ENCODE measurements at regions not wholly inside any gene's neighbourhood (a gene's known extent, or its start where the extent isn't known, plus 50 kb on each side); places are given as distances from the start of the nearest gene placed in this dataset.

DNA sequence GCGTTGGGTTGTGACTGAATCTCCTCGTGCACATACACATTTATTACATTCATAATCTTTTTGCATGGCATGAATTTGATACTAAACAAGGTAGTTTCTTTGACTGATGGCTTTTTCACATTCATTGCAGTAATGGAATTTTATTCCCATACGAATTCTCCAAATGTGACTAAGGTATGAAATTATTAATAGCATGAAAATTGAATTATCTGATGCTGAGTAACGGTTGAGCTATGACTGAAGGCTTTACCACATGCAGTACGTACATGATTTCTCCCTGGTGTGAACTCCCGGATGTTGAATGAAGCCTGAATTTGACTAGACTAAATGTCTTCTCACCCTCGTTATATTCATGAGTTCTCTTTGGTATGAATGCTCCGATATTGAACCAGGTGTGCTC, 104.4 kb upstream of the C1GALT1 start:
- DNase-seq = no peak

DNA sequence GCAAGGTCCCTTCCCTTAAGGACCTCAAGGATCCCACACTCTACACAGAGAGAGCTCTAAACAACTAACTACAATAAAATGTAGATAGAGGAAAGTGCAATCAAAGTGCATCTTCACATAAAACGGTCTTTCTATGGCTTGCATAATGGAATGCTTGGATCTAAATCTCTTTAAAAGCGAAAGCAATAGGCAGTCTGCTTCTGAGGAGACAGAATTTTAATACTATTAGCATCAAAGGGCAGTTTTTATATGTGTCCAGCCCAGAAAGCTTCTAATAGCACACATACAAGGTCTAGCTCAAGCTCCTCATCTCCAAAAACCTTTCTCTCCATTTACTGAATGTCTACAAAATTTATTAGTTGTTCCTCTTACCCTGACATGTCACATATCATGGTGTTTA, 101.5 kb upstream of the C1GALT1 start:
- DNase-seq = no peak

DNA sequence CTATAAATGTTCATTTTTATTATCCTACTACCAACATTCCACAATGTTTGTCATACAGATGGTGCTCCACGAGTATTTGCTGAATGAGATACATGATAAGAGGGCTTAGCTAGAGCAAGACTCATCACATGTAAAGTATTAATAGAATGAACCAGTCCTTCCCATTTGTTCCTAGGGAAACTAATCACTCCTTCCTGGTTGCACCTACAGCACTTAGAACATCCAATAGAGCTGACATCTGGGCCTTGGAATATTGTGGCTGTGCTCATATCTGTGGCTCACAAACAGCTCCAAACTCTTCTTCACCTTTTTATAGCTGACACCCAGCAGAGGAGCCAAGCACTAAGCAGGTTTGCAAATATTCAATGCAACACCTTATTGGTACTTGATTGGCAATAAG, 91.9 kb upstream of the C1GALT1 start:
- no peak for DNase-seq

DNA sequence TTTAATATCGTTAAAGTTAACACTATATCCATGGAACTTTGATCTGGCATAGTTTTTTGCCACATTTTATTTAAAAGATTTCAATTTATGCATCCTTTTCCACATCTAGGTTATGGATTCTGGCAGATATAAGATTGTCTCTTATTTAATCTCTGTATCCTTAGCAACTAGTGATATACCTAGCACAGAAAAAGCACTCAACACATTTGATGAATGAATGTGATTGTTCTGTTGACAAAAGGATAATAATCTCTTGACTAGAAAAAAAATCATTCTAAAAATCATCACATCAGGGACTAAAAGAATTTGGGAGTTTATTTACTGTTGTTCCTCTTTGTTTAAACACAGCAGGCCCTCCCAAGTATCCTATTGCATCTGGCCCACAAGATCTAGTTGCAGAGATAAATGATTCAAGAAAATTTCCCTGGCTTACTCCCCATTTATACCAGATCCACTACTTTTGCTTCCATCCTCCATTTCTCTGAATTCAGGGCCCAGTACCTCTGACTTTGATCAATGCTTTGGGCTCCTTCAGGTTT, 84.0 kb upstream of the C1GALT1 start:
- DNase-seq = no peak

DNA sequence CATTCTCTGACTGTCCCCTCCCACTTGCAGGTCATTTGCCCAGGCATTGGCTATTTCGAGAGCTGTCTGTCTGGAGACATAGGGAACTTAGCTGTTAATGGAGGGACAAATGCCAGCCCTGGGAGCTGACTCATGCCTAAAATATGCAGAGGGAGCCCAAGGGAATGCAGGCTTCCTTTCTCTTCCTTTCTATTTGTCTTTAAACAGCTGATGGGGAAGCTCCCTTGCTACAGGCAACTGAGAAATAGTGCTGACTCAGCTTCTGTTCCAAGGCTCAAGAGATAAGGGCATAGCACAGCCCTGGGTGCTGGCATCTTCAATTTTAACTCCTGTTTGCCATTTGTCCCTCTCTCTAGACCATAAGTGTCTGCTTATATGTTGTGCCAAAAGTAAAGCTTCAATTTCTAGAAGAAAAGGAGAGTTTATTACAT, 82.7 kb upstream of the C1GALT1 start:
- no peak for DNase-seq

DNA sequence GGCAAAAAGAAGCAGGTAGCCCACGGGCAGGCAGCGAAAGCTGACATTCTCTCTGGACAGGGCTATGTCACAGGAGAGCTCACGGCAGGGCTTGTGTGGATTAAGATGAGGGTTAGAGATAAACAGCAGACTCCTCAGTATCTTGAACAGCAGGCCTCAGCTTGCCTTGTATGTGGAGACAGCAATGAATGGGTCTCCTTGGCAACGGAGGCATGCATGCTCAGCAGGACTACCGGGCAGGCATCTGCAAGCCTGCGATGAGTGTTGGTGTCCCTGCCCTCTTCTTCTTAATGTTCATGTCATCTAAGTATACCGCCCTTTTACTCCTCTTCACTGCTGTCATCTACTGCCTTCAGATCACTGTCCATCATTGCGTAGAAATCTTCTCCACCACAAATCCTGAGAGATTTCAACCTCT, 81.9 kb upstream of the C1GALT1 start:
- no peak for DNase-seq

DNA sequence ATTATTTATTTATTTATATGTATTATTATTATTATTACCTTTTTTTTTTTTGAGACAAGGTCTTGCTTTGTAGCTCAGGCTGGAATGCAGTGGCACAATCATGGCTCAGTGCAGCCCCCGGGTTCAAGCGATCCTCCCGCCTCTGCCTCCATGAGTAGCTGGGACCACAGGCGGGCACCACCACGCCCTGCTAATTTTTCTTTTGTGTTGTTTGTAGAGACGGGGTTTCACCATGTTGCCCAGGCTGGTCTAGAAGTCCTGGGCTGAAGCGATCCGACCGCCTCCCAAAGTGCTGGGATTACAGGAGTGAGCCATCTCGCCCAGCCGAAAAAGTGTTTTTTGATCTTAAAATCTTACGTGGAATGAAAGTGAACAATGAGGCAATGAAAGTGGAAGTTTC, 79.4 kb upstream of the C1GALT1 start:
- no peak for DNase-seq

DNA sequence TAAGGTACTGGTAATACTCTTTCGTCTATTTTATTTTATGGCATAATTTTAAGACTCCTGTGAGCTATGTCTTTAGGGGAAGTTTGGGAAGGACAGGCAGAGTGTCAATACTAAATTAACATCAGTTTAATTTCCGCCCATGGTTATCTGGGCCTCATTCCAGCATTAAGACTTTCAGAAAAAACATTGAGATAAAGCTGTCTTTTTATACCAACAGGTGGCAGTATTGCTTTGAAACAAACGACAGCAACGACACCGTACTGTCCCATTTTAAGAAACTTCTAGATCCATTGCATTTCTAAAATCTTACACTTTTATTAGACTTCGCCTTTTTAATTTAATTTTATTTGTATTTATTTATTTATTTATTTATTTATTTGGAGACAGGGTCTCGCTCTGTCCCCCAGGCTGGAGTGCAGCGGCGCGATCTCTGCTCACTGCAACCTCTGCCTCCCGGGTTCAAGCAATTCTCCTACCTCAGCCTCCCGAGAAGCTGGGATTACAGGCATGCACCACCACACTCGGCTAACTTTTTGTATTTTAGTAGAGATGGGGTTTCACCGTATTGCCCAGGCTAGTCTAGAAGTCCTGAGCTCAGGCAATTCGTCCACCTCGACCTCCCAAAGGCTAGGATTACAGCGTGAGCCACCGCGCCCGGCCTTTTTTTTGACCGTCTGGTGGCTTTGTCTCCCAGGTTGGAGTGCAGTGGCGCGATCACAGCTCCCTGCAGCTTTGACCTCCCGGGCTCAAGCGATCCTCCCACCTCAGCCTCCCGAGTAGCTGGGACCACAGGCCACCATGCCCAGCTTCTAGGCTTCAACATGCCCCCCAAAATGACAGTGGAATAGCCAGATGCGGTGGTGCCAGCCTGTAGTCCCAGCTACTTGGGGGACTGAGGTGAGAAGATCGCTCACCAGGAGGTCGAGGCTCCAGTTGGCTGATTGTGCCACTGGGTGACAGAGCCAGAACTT, 78.7 kb upstream of the C1GALT1 start:
- peak; percentile 72 for DNase-seq

DNA sequence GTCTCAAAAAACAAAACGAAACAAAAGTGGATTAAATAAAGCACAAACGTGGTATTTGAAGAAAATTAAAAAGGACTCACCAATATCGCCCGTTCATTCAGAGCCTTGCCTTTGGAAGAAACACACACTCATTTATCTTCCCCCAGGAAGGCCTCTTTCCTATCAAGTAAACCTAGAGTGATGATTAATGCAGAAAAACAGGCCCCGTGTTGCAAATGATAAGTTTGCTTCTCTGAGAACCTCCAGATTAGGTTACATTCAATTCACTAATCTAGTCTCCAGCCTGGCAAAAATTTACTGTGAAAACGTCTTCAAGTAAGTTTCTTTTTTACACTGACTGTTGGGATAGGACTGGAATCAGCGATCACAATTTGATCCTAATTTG, 78.0 kb upstream of the C1GALT1 start:
- DNase-seq = no peak

DNA sequence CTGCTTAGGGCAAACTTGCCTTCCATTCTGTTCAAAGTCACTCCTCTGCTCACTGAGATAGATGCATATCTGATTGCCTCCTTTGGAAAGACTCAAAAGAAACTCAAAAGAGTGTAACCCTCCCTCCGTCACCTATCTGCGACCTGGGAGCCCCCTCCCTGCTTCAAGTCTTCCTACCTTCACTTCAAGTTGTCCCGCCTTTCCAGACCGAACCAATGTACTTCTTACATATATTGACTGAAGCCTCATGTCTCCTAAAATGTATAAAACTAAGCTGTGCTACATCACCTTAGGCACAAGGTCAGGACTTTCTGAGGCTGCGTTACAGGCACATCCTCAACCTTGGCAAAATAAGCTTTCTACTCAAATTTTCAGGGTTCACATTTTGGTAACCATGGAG, 77.4 kb upstream of the C1GALT1 start:
- DNase-seq = no peak

DNA sequence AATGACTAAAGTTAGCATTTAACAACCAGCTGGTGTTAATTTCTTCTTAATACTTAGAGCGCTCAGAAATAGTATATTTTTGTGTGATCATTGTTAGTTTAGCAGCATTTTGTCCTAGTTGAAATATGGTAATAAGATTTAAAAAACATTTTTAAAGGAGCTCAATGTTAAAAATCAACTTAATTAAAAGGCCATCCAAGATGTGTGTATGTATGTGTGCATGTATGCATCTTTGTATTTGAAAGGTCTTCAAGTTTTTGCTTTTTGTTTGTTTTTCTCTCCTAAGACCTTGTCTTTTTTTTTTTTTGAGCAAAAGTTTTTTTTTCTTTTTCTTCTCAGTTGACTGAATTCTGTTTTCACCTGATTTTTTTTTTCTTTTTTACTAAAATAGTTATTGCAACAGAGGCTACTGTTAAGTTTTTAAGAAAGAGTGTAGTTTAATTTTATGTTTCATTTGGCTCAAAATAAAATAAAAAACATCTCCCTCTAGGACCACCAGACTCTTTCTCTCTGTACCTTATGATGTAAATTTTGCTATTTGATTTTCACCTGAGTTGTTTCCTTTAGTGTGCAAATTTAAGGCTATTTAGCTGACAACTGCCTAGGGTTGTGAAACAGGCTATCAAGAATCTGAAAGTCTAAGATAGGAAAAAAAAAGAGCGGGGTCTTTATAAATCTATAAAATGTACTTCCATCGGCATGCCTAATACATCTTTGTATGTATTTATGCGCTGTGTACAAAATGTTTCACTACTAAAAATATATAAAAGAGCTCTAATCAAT, 76.4 kb upstream of the C1GALT1 start:
- DNase-seq = no peak

DNA sequence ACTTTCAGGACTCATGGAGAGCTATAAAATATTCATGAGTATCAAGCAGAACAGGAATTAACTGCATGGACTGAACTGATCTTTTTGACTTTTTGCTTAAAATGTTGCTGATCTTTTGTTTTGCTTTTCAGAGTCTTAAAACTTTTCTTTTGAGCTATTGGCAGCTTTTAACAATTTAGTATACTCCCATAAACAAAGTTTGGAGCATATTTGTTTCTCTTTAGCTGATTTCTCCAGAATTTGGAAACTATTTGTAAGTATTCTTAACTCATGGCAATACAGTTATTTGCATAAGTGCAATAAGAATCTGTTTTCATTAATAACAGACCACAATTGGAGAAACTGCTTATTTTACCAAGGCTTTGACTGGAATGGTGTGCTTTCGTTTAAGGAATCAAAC, 73.4 kb upstream of the C1GALT1 start:
- DNase-seq = no peak

DNA sequence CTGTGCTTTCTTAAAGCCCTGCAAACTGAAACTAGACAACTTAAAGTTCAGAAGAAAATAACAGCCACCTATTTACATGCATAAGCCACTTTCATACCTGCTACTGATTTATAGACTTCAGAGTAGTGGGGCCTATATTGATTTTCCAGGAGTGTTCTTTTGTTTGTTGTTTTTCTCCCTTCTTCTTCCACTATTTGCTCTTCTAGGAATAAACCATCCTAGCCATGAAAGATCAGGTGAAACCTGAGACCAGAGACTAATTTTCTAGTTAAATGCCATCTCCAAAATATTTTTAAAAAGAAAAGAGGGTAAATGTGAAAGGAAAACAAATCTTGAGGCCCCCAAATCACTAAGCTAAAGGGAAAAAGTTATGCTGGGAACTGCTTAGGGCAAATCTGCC, 72.4 kb upstream of the C1GALT1 start:
- no peak for DNase-seq

DNA sequence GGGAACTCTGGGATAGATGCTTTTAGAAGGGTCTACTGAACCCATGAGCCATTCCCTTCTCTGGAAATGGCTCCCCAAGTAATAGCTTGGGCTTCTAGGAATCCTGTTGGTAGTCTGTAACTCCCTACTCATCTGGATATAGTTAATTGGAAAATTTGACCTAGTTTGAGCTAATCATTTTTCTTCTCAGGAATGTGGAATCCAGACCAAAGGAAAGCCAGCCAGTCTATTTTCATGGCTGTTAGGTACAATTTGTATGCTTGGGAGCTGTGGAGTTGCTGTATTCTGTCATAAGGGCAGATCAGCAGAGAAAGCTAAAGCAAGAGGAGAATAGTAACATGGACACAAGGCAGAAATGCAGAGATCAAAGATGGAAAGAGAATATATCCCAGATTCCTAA, 71.6 kb upstream of the C1GALT1 start:
- no peak for DNase-seq

DNA sequence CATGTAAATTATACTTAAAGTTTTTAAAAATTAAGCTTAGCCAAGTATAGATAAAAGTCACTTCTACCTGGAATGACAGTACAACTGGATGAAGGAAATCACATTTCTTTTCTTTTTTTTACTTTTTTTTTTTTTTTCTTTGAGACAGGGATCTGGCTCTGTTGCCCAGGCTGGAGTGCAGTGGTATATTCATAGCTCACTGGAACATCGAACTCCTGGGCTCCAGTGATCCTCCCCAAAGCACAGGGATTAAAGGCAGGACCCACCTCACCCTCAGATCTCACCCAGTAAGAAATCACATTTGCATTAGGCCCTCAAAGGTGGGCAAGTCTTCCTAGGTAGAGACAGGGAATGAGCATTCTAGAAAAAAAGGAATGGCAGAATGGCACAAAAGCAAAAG, 69.5 kb upstream of the C1GALT1 start:
- DNase-seq = no peak

DNA sequence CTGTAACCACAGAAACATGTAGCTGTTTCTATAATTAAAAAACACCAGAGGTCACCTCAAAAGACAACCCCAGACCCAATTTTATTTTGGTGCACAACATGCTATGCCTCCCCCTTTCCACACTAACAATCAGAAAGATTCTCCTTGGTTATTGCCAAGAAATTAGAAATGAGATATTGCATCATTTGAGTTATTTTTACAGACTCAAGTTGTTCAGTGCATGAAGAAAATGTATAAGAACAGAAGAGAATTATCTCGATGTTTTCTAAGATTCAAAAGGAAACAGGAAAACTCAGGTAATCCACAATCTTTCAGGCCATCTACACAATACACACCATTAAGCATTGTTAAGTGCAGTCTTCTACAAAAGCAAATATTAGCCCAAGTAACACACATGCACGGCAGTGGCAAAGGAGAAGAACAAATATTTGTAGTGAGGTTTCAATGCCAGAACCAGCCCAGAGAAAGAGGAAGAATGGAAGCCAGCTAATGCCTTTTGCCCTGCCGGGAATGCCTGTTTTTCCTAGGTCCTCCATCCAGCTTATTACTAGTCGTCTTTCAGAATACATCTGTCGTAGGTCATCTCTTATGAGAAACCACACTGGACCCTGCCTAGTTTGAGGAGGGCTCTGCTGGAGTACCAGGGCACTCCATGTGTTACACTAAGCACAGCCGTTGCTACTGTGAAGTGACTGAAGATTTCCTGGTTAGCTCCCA, 67.6 kb upstream of the C1GALT1 start:
- no peak for DNase-seq

DNA sequence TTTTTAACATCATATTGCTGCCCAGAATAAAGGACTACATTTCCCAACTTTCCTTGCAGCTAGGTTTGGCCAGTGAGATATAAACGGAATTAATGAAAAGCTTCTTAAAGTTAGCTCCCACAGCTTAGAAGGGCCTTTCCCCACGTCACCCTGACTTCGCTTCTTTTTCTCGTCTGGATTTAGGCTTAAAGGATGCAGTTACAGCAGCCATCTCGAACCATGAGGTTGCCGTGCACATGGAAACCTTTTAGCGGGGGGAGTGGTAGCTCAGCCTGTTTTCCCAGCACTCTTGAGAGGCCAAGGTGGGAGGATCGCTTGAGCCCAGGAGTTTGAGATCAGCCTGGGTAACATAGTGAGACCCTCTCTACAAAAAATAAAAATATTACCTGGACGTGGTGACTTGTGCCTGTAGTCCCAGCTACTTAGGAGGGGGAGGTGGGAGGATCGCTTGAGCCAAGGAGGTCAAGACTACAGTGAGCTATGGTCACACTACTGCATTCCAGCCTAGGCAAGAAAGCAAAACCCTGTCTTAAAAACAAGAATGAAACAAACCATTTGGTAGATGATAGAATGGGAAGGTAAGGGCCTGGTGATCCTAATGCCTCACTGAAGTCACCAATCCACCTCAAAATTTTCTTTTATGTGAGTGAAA, 64.3 kb upstream of the C1GALT1 start:
- no peak for DNase-seq

DNA sequence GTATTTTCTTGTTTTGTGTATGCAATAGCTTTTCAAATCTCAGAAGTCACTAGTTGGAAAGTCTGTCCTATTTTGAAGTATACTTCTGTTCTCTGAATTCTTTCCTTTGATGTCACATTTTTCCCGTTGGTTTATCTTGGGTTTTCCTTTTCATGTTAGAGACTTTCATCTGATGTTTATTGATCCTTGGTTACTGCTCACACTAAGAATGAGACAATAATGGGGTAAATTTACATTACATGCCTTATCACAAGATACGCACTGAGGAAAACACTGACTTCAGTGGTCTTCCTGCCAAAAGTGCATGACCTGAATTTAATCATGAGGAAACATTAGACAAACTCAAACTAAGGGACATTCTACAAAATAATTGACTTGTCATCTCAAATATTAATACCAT, 63.5 kb upstream of the C1GALT1 start:
- no peak for DNase-seq

DNA sequence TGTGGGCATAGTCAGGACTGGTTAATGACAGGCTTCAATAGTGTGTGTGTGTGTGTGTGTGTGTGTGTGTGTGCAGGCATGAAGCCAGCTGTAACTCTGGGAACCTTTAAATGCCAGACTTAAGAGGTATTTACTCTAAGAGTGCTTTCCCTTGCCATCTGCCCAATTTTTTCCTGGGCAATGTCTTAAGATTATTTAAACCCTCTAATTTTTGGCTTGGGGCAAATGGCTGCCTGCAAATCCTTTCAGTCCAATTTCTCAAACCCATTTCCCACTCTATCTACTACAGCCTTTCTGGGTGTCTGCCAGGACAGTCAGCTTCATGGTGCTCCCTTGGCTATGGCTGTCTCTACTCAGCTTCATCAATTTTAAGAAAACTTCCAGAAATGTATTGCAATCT, 62.6 kb upstream of the C1GALT1 start:
- no peak for DNase-seq

DNA sequence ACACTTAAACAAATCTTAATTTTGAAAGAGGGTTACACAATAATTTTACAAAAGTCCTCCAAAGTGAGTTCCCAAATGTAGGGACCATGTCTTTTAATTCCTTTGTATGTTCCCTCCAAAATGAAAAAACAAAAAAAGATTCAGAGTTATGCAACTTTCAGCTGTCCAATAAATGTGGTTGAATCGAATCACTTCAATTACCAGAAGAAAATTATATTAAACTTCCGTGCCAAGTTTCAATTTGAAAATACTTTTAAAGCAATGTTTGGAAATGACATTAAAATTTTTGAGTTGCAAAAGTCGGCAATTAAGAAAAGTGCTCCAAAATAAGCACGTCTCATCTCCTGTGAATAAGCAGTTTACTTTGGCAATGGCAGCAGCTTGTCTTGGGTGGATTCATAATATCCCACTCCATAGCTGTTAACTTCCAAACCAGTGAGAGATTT, 60.3 kb upstream of the C1GALT1 start:
- no peak for DNase-seq

DNA sequence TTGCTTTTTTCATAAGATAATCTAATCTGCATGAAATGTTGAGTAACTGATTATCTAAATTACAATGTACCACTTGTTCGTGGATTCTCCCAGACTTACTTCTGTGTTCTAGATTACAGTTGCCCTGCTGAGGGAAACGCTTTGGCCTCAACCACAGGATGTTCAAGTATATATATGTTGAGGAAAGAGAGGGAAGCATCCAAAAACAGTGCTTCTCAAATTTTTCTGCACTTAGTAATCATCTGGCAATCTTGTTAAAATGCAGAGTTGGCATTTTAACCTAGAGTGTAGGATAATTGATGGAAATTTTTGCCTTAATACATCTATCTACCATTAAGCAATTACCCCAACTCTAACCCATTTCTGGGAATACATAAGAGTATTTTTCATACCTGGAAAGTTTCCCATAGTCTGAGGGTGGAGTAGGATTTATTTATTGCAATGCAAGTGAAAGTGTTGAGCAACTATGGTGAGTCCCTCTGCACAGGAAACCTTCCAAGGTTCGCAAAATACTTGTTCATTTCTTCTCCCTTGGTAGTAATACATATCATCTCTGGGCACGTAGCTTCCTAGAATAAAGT, 59.6 kb upstream of the C1GALT1 start:
- no peak for DNase-seq

DNA sequence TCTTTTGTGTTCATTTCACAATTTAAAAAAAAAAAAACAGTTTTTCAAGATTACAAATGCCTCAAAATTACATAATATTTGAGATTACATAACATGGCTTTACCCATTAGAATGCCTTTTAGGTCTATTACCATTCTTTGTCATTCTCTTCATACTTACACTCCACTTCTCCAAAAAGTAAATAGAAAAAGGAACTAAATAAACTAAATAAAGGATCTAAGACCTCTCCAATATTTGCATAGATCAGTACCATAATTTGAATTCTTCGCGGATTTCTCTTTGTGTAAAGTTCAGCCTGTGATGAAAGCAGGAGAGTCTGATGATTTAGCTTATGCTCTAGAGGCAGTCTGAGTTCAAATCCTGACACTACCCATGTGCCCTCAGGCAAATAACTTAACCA, 56.4 kb upstream of the C1GALT1 start:
- no peak for DNase-seq
